ENCODE measurements at regions not wholly inside any gene's neighbourhood (a gene's known extent, or its start where the extent isn't known, plus 50 kb on each side); places are given as distances from the start of the nearest gene placed in this dataset.
A peak's percentile ranks its signal among the peaks of the same experiment; 100 is the strongest.

DNA sequence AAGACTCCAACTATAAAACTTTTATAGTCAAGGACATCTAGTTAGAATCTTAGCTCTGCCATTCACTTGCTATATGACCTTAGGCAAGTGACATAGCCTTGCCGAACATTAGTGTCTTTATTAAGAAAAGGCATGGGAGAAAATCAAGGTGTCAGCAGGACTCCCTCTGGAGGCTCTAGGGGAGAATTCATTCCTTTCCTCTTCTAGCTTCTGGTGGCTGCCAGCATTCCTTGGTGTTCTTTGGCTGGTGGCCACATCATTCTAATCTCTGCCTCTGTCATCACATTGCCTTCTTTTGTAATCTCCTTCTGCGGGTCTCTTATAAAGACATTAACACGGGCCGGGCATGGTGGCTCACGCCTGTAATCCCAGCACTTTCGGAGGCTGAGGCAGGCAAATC is 99.8 kb downstream of the PPP1R2C start:
- DNase-seq: peak; percentile 11
- TF ChIP-seq, protein P1, sequence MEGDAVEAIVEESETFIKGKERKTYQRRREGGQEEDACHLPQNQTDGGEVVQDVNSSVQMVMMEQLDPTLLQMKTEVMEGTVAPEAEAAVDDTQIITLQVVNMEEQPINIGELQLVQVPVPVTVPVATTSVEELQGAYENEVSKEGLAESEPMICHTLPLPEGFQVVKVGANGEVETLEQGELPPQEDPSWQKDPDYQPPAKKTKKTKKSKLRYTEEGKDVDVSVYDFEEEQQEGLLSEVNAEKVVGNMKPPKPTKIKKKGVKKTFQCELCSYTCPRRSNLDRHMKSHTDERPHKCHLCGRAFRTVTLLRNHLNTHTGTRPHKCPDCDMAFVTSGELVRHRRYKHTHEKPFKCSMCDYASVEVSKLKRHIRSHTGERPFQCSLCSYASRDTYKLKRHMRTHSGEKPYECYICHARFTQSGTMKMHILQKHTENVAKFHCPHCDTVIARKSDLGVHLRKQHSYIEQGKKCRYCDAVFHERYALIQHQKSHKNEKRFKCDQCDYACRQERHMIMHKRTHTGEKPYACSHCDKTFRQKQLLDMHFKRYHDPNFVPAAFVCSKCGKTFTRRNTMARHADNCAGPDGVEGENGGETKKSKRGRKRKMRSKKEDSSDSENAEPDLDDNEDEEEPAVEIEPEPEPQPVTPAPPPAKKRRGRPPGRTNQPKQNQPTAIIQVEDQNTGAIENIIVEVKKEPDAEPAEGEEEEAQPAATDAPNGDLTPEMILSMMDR (IDR thresholded peaks at IDR 0.05; ENCODE audit: low read depth, low read length): peak; percentile 31; the same call in 1 of the 2 replicates
- no peaks in the 10 kb centered on the region for H3K27me3 ChIP-seq (ENCODE audit: insufficient read depth, low read depth, severe bottlenecking)
- H3K36me3 ChIP-seq: no peaks in the 10 kb centered on the region
- H3K4me3 ChIP-seq (ENCODE audit: low read depth, low read length): no peak overlapping the region
- H3K9me3 ChIP-seq (ENCODE audit: severe bottlenecking): no peaks in the 10 kb centered on the region
- H3K27ac ChIP-seq: no peak overlapping the region

DNA sequence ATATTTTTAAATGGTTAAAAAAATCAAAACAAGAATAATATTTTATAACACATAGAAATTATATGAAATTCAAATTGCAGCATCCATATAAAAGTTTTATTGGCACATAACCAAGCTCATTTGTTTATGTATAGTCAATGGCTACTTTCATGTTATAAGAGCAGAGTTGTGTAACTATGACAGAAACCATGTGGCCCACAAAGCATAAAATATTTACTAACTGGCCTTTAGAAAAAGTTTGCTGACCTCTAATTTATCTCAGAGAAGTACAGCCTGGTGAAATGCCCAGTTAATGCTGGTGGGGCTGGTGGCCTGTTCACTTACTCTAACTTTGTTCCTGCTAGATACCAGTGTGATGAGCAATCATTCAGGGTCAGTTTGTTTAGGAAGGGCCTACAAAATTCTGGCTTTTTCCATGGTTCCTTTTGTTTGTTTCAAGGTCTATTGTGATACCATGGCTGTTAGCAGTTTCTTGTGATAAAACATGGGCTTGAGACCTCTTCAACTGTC is 104.6 kb downstream of the PPP1R2C start:
- Histone ChIP-seq H3K9me3 (ENCODE audit: severe bottlenecking) (no peaks in the 10 kb centered on the region), H3K36me3 (no peaks in the 10 kb centered on the region), H3K27ac (no peak overlapping the region), H3K4me3 (ENCODE audit: low read depth, low read length) (no peak overlapping the region), H3K27me3 (ENCODE audit: insufficient read depth, low read depth, severe bottlenecking) (no peaks in the 10 kb centered on the region)
- TF ChIP-seq, protein P1 (IDR thresholded peaks at IDR 0.05; ENCODE audit: low read depth, low read length): no peak
- no peak for DNase-seq

DNA sequence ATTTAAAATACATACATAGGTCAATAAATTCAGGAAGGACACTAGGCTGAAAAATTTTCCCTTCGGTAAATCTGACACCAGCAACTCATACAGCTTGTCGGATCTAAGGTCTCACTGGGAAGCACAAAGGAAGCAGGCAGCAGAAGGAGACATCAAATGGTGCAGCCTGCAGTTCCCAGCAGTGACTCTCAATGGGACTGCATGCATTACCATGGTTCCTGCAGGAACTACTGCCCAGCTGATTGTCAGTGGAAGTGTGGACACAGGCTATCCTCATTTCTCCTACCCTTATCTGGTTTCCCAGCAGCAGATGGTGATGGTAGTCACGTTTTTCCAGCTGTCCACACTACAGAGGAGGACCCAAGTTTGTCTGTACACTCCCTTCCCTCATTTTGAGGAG is 113.3 kb downstream of the PPP1R2C start:
- no peak for DNase-seq
- Histone ChIP-seq H3K9me3 (ENCODE audit: severe bottlenecking) (no peaks in the 10 kb centered on the region), H3K36me3 (no peaks in the 10 kb centered on the region), H3K27ac (no peak overlapping the region), H3K27me3 (ENCODE audit: insufficient read depth, low read depth, severe bottlenecking) (no peaks in the 10 kb centered on the region), H3K4me3 (ENCODE audit: low read depth, low read length) (no peak overlapping the region)
- TF ChIP-seq, protein P1 (IDR thresholded peaks at IDR 0.05; ENCODE audit: low read depth, low read length): no peak

DNA sequence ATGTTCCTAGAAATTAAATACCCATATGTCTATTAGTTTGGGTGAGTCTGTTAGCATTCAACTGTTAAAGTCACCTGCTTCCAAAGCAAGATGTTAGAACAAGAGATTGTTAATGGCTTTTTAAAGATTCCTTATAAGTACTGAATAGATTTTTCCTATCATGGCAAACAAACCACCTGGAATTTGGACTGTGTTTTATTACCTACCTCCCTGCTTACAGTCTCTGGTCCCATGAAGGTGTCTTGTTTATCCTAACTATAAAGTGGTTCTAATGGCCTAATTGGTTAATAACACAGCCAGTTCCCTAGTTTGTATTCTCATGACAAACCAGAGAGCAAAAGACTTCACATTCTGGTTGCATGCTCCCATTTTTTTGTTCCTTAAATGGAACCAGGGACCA is 149.5 kb downstream of the PPP1R2C start:
- Histone ChIP-seq H3K27me3 (ENCODE audit: insufficient read depth, low read depth, severe bottlenecking) (no peaks in the 10 kb centered on the region), H3K4me3 (ENCODE audit: low read depth, low read length) (no peak overlapping the region), H3K36me3 (no peaks in the 10 kb centered on the region), H3K9me3 (ENCODE audit: severe bottlenecking) (no peaks in the 10 kb centered on the region), H3K27ac (no peak overlapping the region)
- DNase-seq: no peak
- TF ChIP-seq, protein P1 (IDR thresholded peaks at IDR 0.05; ENCODE audit: low read depth, low read length): no peak

DNA sequence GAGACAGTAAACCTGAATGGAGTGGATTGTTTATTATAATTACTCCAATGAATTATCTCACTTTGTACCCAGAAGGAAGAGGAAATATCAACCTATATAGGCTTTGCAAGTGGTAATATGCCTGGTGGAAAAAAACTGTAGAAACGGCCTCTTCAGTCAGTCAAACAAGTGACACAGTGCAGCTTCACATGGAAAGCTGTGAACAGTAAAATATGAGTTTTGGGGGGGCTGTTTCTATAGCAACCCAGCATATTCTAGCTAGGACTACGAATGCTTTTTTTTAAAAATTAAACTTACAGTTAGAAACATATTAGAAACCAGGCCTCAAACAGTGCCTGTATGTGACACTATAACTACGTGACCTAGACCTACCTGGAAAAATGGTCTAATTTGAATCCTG is 150.1 kb downstream of the PPP1R2C start:
- Histone ChIP-seq H3K36me3 (no peaks in the 10 kb centered on the region), H3K27ac (no peak overlapping the region), H3K27me3 (ENCODE audit: insufficient read depth, low read depth, severe bottlenecking) (no peaks in the 10 kb centered on the region), H3K9me3 (ENCODE audit: severe bottlenecking) (no peaks in the 10 kb centered on the region), H3K4me3 (ENCODE audit: low read depth, low read length) (no peak overlapping the region)
- TF ChIP-seq, protein P1 (IDR thresholded peaks at IDR 0.05; ENCODE audit: low read depth, low read length): no peak
- no peak for DNase-seq

DNA sequence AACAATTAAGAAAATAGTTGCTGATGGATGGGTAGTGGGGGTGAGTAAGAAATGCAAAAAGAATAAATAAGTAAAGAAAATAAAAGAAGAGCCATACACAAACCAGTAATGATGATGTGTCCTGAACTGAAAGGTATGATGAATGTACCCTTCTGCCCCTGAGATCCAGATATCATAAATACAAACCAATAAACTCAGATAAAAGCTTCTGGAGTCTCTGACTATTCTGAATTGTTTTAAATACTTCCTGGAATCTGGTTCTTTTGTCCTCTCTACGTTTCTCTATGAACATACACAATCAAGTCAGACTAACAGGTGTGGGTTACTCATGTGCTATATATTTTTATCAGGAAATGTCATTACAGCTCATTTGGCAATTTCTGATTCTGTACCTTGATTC is 153.4 kb downstream of the PPP1R2C start:
- Histone ChIP-seq H3K27ac (no peak overlapping the region), H3K36me3 (no peaks in the 10 kb centered on the region), H3K9me3 (ENCODE audit: severe bottlenecking) (no peaks in the 10 kb centered on the region), H3K27me3 (ENCODE audit: insufficient read depth, low read depth, severe bottlenecking) (no peaks in the 10 kb centered on the region), H3K4me3 (ENCODE audit: low read depth, low read length) (no peak overlapping the region)
- TF ChIP-seq, protein P1 (IDR thresholded peaks at IDR 0.05; ENCODE audit: low read depth, low read length): no peak
- no peak for DNase-seq
